Upper lobe of right lung (tissue), 1 donor: ENCODE measurements at regions not wholly inside any gene's neighbourhood (a gene's known extent, or its start where the extent isn't known, plus 50 kb on each side); places are given as distances from the start of the nearest gene placed in this dataset.
A peak's percentile ranks its signal among the peaks of the same experiment; 100 is the strongest.

Experiments
- ATAC-seq: fragments of 200-7000 bp; cut with Tn5 transposase; one replicate; pipeline ENCODE4 v1.9.1; 2020; ENCODE audit warnings: mild to moderate bottlenecking, moderate library complexity
- DNase-seq: peaks from one replicate; pipeline ENCODE4 v3.0.0-alpha.2; 2020
- H3K27ac ChIP-seq: fragments of 200-600 bp; one replicate; pipeline ENCODE4 v1.8.0; 2022
- H3K27me3 ChIP-seq: fragments of 200-600 bp; one replicate; pipeline ENCODE4 v1.8.0; 2022; ENCODE audit warnings: mild to moderate bottlenecking
- H3K36me3 ChIP-seq: fragments of 200-600 bp; one replicate; pipeline ENCODE4 v1.8.0; 2022
- H3K4me1 ChIP-seq: fragments of 200-600 bp; one replicate; pipeline ENCODE4 v1.8.0; 2022
- H3K4me3 ChIP-seq: fragments of 200-600 bp; one replicate; pipeline ENCODE4 v1.8.0; 2022; ENCODE audit warnings: mild to moderate bottlenecking
- H3K9me3 ChIP-seq: fragments of 200-600 bp; one replicate; pipeline ENCODE4 v1.8.0; 2022
- intact Hi-C: fragments of 100-400 bp; cut with DNase I; formaldehyde crosslinking; loops from one replicate; pipeline ENCODE4 v1.11.0; 2022
- TF ChIP-seq, protein P1 (sequence below): fragments of 200-600 bp; IDR thresholded peaks from one replicate; pipeline ENCODE4 v1.8.0; 2022; ENCODE audit warnings: antibody characterized with exemption
- donor health status: DM: no; HTN: yes; CAD: no; lungs with severe emphysema.

DNA sequence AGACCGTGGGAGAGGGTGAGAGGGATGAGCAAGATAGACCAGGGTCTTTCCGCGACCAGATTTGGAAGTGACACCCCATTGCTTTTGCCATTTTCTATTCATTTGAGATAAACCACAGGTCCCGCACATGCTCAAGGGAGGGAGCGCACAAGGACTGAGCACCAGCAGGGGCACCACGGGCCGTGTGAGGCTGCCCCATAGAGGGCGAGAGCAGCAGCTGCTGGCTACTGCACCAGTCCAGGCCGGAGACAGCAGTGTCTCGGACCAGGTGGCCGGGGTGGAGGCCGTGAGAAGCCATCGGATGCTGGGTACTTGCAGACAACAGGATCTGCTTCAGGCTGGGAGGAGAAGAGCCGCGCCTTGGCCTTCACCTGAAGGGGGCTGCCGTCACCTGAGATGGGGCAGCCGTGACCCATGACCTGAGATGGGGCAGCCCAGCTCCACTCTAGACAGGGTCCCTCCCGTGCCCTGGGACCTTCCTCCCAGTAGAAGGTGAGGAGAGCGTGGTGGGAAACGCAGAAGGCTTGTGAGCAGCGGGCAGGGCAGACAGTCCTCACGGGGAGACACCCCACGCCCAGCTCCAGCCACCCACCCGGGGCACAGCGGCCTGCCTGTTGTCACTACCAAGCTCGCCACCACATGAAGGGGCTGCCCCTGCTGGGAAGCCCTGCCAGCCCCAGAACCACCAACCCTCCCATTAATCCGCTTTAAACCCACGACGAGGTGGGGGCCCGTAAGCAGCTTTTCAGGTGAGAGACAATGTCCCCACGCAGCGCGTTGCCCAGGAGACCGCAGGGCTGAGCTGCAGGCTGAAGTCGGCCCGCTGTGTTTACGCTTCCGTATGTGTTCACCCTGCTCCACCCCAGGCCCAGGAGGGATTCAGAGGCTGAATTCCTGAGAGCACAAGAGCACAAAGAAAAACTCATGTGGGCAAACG, 61.7 kb upstream of the FBRSL1 start:
- no peak for DNase-seq
- Histone ChIP-seq H3K4me3 (no peak overlapping the region), H3K27me3 (peaks cover 48% of the 10 kb centered on the region), H3K9me3 (no peaks in the 10 kb centered on the region), H3K36me3 (no peaks in the 10 kb centered on the region), H3K27ac (no peak overlapping the region), H3K4me1 (peaks cover 17% of the 10 kb centered on the region)
- intact Hi-C loops: loop anchor here (10.0 kb wide), 1 partner anchor 187 kb away; the partner anchor contains the start of genes LRCOL1 and P2RX2
- ATAC-seq: peak; percentile 9
- TF ChIP-seq, protein P1, sequence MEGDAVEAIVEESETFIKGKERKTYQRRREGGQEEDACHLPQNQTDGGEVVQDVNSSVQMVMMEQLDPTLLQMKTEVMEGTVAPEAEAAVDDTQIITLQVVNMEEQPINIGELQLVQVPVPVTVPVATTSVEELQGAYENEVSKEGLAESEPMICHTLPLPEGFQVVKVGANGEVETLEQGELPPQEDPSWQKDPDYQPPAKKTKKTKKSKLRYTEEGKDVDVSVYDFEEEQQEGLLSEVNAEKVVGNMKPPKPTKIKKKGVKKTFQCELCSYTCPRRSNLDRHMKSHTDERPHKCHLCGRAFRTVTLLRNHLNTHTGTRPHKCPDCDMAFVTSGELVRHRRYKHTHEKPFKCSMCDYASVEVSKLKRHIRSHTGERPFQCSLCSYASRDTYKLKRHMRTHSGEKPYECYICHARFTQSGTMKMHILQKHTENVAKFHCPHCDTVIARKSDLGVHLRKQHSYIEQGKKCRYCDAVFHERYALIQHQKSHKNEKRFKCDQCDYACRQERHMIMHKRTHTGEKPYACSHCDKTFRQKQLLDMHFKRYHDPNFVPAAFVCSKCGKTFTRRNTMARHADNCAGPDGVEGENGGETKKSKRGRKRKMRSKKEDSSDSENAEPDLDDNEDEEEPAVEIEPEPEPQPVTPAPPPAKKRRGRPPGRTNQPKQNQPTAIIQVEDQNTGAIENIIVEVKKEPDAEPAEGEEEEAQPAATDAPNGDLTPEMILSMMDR: no peak

DNA sequence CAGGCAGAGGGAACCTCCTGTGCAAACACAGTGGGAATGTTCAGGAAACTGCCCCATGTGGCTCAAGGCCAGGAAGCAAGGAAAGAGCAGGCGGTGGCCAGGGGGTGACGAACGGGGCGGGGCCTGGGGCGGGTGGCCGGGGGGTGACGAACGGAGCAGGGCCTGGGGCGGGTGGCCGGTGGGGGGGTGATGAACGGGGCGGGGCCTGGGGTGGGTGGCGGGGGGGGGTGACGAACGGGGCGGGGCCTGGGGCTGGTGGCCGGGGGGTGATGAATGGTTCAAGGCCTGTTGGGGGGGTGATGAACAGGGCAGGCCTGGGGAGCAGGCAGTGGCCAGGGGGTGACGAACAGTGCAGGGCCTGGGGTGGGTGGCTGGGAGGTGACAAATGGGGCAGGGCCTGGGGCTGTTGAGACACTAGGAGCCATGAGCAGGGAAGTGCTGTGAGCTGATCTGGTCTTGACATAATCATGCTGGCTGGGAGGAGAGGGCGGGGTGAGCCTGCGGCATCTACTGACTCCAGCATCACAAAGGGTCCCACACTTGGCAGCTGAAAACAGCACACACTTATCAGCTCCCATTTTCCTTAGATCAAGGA, 62.7 kb upstream of the FBRSL1 start:
- Histone ChIP-seq H3K36me3 (no peaks in the 10 kb centered on the region), H3K9me3 (no peaks in the 10 kb centered on the region), H3K27me3 (peaks cover 49% of the 10 kb centered on the region), H3K4me3 (no peak overlapping the region), H3K4me1 (peaks cover 17% of the 10 kb centered on the region), H3K27ac (no peak overlapping the region)
- ATAC-seq: no peak
- DNase-seq: no peak
- TF ChIP-seq, protein P1: no peak
- intact Hi-C loops: loop anchor here (10.0 kb wide), 1 partner anchor 188 kb away; the partner anchor contains the start of genes LRCOL1 and P2RX2

DNA sequence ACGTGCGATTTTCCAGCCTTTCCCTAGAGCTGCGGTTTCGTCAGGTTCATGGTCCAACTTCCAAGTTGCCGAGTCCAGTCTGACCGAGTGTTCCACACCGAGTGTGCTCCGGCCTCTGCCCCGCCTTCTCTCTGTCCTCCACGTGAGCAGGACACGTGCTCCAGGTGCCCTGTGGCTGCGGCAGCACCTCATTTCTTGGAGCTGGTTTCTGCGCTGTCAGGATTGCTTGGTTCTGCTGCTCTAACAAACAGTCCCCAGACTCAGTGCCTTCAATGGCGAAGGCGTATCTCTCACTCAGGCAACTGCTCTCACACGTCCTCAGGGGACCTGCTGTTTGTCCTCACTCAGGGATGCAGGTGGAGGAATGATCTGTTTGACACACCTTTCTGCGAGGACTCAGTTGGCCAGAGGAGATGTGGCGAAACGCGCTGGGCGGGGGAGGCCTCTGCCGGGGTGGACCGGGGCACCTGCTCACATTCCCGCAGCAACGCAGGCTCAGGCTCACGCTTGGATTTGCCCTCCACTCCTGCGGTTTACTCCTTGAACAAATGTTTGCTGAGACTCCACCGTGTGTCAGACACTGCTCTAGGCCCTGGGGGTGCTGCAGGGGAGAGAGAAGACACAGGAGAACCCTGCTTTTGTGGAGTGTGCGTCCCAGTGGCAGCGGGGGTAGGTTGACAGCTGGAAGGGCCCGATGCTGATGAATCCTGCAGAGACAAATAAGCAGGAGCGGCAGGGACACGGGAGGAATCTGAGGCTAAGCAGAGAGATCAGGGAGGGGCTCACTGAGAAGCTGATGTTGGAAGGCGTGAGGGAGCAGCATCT, 63.4 kb upstream of the FBRSL1 start:
- ATAC-seq (no peak), DNase-seq (no peak)
- TF ChIP-seq, protein P1: no peak
- Histone ChIP-seq H3K4me1 (peaks cover 17% of the 10 kb centered on the region), H3K27me3 (peaks cover 43% of the 10 kb centered on the region), H3K4me3 (no peak overlapping the region), H3K36me3 (no peaks in the 10 kb centered on the region), H3K27ac (no peak overlapping the region), H3K9me3 (no peaks in the 10 kb centered on the region)
- intact Hi-C loops: loop anchor here (10.0 kb wide), 1 partner anchor 188 kb away; the partner anchor contains the start of genes LRCOL1 and P2RX2

DNA sequence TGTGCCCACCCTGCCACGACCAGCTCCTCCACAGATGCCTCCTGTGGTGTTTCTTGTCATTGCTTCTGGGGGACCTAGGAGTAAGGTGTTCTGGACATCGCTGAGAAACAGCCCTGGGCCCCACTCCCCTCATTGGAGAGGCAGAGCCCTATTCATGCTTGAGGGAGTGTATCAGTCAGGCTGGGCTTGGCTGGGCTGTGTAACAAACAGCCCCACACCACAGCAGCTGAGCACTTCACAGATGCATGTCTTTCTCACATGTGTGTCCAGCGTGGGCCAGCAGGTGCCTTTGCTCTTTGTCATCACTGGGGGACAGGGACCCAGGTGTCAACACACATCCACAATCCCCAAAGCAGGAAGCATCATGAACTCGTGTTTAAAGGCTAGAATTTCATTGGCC, 65.1 kb upstream of the FBRSL1 start:
- Histone ChIP-seq H3K4me3 (no peak overlapping the region), H3K36me3 (no peaks in the 10 kb centered on the region), H3K27me3 (peaks cover 30% of the 10 kb centered on the region), H3K27ac (no peak overlapping the region), H3K4me1 (peaks cover 8% of the 10 kb centered on the region), H3K9me3 (no peaks in the 10 kb centered on the region)
- no peak for ATAC-seq
- no peak for DNase-seq
- intact Hi-C loops: loop anchor here (10.0 kb wide), 1 partner anchor 190 kb away; the partner anchor contains the start of genes LRCOL1 and P2RX2
- TF ChIP-seq, protein P1: no peak
